GM13976 (cell line): ENCODE measurements at regions not wholly inside any gene's neighbourhood (a gene's known extent, or its start where the extent isn't known, plus 50 kb on each side); places are given as distances from the start of the nearest gene placed in this dataset.

ENCODE experiments used
- DNase-seq: peaks from one replicate; pipeline ENCODE4 v3.0.0; 2012; ENCODE audit warnings: low spot score
- in situ Hi-C: fragments of 300-500 bp; cut with MboI; formaldehyde crosslinking; loops from one replicate; pipeline ENCODE4 v1.12.0; 2022; ENCODE audit warnings: low sequenced_read_pairs, mixed read lengths, inconsistent platforms; ENCODE audit not compliant: unreplicated experiment
- TF ChIP-seq, protein P1 (sequence below): IDR thresholded peaks from 2 replicates; pipeline ENCODE4 v1.5.1; 2012; ENCODE audit warnings: borderline replicate concordance, mild to moderate bottlenecking; ENCODE audit not compliant: insufficient read depth; ENCODE audit errors: extremely low read depth, missing control alignments, control extremely low read depth

DNA sequence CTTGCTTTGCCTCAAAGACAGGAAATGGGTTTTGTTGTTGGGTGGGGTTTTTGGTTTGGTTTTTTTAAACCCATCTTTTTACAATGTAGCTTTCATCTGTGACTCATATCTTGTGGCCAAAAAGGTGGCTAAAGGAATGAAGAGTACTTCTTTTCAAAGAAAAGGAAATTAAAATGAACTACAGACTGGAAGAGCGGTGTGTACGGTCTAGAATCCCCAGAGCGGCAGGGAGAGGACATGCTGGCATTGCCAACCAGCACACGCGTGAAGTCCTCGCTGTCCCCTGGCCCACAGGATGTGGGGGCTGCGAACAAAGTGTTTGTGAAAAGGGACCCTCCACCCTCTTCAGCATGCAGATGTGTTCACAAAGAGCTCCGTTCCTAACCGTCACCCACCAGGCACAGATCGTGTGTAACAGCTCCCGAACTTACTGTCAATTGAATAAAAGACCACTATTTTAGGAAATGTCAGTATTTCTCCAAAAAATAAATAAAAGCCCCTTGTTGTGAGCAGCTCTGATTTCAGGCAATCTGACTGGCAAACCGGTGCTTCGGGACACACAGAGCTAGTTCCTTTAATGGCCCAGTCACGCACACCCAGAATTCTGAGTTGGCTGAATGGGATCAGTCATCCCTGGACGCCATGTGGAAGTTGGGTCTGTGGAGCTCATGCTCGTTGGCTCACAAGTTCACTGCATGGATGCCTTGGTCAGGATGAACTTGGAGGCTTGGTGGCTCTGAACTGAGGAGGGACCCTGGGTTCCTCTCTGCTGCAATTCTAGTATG is 602.9 kb downstream of the NPHP4 start:
- TF ChIP-seq, protein P1, sequence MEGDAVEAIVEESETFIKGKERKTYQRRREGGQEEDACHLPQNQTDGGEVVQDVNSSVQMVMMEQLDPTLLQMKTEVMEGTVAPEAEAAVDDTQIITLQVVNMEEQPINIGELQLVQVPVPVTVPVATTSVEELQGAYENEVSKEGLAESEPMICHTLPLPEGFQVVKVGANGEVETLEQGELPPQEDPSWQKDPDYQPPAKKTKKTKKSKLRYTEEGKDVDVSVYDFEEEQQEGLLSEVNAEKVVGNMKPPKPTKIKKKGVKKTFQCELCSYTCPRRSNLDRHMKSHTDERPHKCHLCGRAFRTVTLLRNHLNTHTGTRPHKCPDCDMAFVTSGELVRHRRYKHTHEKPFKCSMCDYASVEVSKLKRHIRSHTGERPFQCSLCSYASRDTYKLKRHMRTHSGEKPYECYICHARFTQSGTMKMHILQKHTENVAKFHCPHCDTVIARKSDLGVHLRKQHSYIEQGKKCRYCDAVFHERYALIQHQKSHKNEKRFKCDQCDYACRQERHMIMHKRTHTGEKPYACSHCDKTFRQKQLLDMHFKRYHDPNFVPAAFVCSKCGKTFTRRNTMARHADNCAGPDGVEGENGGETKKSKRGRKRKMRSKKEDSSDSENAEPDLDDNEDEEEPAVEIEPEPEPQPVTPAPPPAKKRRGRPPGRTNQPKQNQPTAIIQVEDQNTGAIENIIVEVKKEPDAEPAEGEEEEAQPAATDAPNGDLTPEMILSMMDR, result no peak
- DNase-seq, result no peak
- in situ Hi-C loops, result no loop called here

DNA sequence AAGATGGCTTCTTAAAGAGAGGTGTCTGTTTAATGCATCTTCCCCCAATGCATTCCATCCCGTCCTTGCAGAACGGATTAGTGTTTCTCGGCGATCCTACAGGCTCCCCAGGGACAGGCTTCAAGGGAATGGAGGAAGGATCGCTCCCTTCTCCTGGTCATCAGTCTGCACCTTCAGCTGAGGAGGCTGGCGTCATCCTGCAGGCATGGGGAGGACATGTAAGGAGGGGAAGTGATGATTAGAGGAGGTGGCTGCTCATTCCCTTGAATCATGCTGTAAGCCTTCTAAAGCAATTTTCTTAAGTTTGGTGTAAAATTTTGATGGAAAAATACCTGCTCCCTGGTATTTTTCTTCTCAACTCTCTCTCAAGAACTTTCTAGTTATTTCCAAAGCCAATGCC is 603.6 kb downstream of the NPHP4 start:
- in situ Hi-C loops, result no loop called here
- TF ChIP-seq, protein P1, result no peak
- no peak for DNase-seq

DNA sequence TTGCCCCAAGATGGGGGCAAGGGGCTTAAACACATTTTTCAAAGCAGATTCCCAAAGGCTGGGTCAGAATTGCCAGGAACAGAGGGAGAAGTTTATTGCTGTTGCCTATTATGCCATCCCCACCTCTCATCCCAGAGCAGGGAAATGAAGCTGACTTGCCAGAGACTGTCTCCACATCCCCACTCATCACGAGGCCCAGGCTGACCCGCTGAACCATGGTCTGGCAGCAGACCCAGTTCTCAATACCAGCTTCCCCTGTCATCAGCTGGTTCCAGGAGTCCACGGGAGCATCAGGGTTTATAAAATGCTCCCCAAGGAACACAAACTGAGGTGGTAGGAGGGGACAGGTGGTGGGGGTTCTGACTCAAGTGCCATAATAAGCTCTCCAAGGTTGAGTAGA is 605.9 kb downstream of the NPHP4 start:
- TF ChIP-seq, protein P1, result no peak
- DNase-seq, result no peak
- in situ Hi-C loops, result no loop called here

DNA sequence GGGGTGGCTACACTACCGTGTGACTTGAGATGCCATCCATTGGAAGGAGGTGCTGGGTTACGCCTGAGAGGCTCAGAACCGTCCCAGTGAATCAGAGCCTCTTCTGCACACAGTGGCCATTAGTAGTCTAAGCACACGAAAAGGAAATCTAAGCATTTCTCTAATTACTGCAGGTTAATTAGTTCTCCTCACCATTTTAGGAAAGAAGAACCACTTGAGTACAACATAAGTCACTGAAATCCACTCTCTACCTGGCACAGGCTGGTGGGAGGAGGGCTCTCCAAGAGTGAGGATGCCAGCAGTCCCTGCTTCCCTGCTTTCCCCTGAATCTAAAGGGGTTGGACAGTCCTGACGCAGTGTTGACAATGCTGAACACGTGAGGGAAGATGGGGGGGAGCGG is 606.3 kb downstream of the NPHP4 start:
- TF ChIP-seq, protein P1, result no peak
- in situ Hi-C loops, result no loop called here
- no peak for DNase-seq

DNA sequence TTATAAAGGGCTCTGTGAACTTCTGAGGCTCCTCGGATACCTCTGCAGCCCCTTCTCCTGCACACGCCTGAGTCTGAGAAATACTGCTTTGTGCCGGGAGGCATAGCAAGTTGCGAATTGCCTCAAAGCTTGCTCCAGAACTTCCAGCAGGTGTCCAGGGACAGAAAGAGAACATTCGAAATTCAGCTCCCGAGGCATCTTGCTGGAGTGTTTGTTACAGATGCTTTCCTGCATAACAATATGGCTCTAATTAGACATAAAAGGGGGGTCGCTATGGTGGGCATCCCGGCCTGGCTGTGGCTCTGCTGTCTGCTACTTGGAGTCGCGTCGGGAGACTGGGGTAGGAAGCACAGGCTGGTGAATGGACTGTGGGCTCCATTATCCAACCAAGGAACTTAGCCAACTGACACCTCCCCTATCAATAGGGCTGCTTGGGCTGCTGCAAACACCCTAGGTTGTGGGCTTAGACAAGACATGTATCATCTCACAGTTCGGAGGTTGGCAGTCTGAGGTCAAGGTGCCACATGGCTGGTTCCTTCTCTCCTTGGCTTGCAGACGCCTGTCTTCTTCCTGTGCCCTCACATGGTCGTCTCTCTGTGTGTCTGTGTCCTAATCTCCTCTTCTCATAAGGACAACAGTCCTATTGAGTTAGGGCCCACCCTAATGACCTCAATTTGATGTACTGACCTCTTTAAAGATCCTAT is 607.0 kb downstream of the NPHP4 start:
- DNase-seq, result no peak
- TF ChIP-seq, protein P1, result no peak
- in situ Hi-C loops, result no loop called here

DNA sequence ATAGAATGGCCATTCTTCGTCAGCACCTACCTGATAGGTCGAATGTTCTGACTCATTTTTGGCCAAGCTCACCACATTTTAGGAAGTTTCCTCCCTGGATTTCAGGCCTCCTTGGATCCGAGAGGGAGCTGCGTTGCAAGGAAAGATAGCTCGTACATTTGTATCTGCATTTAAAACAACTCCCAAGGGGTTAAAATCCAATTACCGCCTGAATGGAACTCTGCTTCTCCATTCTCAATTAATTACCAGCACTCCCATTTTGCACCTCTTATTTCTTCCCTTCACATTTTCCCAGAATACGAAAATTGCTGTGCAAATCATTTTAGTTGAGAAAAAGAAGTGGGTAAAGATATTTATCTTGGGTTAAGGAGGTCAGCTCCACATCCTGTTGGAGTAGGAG is 610.7 kb downstream of the NPHP4 start:
- TF ChIP-seq, protein P1, result no peak
- no peak for DNase-seq
- in situ Hi-C loops, result no loop called here
